Gastroesophageal sphincter (tissue), 4 donors: ENCODE measurements at regions not wholly inside any gene's neighbourhood (a gene's known extent, or its start where the extent isn't known, plus 50 kb on each side); places are given as distances from the start of the nearest gene placed in this dataset.

Experiments used
- ATAC-seq: fragments of 150-250 bp; one replicate; pipeline ENCODE4 v1.9.1; 2016; ENCODE audit warnings: mild to moderate bottlenecking, moderate library complexity
- H3K27ac ChIP-seq, 4 donors: fragments of 200-600 bp; sonication (generic) in 3 of 4; 1 replicate in 3 of 4; 2 replicates in 1 of 4; pipeline ENCODE4 v1.5.1; 2016 to 2019
- H3K27me3 ChIP-seq: fragments of 200-600 bp; sonication (generic); one replicate; pipeline ENCODE4 v1.5.1; 2019
- H3K36me3 ChIP-seq, 2 donors: fragments of 200-600 bp; sonication (generic); one replicate each; pipeline ENCODE4 v1.5.1; 2019; ENCODE audit warnings: control low read depth in 1 of 2
- H3K4me1 ChIP-seq, 3 donors: fragments of 200-600 bp; sonication (generic); 1 replicate in 2 of 3; 2 replicates in 1 of 3; pipeline ENCODE4 v1.5.1; 2016 to 2019; ENCODE audit warnings: control low read depth in 2 of 3
- H3K4me3 ChIP-seq, 2 donors: fragments of 200-600 bp; sonication (generic); one replicate each; pipeline ENCODE4 v1.5.1; 2019; ENCODE audit warnings: mild to moderate bottlenecking in 1 of 2, moderate library complexity in 1 of 2
- H3K9me3 ChIP-seq, 3 donors: fragments of 200-600 bp; sonication (generic); one replicate each; pipeline ENCODE4 v1.5.1; 2017 to 2019; ENCODE audit warnings: control low read depth in 2 of 3
- CTCF ChIP-seq, 4 experiments: fragments of 200-600 bp in 2 of 4; fragments of 450-650 bp in 2 of 4; sonication (generic) in 1 of 4; IDR thresholded peaks; one replicate each; pipeline ENCODE4 v1.5.1; 2017 to 2019; ENCODE audit warnings: antibody characterized with exemption in 4 of 4, mild to moderate bottlenecking in 2 of 4, moderate library complexity in 2 of 4
- EP300 ChIP-seq: sonication (generic); formaldehyde crosslinking; IDR thresholded peaks from one replicate; pipeline ENCODE4 v1.6.1; 2017; ENCODE audit warnings: antibody characterized with exemption, mild to moderate bottlenecking
- POLR2A ChIP-seq, 2 donors: fragments of 450-650 bp; IDR thresholded peaks; one replicate each; pipeline ENCODE4 v1.6.1; 2017; ENCODE audit warnings: antibody characterized with exemption in 2 of 2, mild to moderate bottlenecking in 2 of 2, moderate library complexity in 1 of 2
- POLR2AphosphoS5 ChIP-seq: sonication (generic); formaldehyde crosslinking; IDR thresholded peaks from one replicate; pipeline ENCODE4 v1.6.1; 2017; ENCODE audit warnings: antibody characterized with exemption
- WGBS, 2 donors: methylation state at CpG; one replicate each; pipeline ENCODE4 v1.1.5; 2018; ENCODE audit warnings: low coverage in 1 of 2; 5-methylcytosine and 5-hydroxymethylcytosine counted together

DNA sequence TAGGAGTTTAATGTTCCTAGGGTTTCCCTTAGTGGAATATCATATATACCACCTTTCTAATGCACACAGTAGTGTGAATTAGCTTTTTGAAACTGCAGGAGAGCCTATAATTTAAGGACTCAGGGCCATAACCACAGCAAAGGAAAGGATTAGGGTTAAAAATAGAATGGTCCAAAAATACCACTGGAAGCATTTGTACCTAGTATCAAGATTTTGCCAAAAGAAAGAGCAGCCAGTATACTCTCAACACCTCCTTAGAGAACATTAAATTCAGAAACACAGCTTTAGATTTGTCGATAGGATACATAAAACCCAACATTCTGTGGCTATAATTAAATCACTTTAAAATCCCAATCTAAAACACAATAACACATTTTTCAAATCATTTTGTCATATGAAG lies 634.9 kb downstream of the EPHA4 start:
- H3K36me3 ChIP-seq, result no peaks in the 10 kb centered on the region
- no peak overlapping the region for H3K27ac ChIP-seq
- ATAC-seq, result no peak
- H3K27me3 ChIP-seq, result no peaks in the 10 kb centered on the region
- H3K4me1 ChIP-seq, result peaks cover 0 to 14% (median 3%) of the 10 kb centered on the region in 3 donors
- no peaks in the 10 kb centered on the region for H3K9me3 ChIP-seq
- 20 to 30% methylated on average over 1 of the region's 1 CpG for WGBS, 2 donors
- TF ChIP-seq CTCF (IDR thresholded peaks at IDR 0.05), result no peak
- H3K4me3 ChIP-seq, result no peak overlapping the region

GRCh38 chr2:220940646-220941045 lies 631.5 kb downstream of the EPHA4 start:
- ATAC-seq, result no peak
- H3K4me3 ChIP-seq, result no peak overlapping the region
- WGBS, 2 donors, result 93% methylated on average over 3 to 5 of the region's 11 CpGs
- H3K27ac ChIP-seq, result no peak overlapping the region
- TF ChIP-seq CTCF (IDR thresholded peaks at IDR 0.05) (no peak), EP300 (no peak), POLR2A (IDR thresholded peaks at IDR 0.05) (no peak)
- no peaks in the 10 kb centered on the region for H3K36me3 ChIP-seq
- H3K9me3 ChIP-seq, result no peaks in the 10 kb centered on the region
- H3K27me3 ChIP-seq, result no peaks in the 10 kb centered on the region
- peaks cover 0 to 14% (median 3%) of the 10 kb centered on the region in 3 donors for H3K4me1 ChIP-seq

DNA sequence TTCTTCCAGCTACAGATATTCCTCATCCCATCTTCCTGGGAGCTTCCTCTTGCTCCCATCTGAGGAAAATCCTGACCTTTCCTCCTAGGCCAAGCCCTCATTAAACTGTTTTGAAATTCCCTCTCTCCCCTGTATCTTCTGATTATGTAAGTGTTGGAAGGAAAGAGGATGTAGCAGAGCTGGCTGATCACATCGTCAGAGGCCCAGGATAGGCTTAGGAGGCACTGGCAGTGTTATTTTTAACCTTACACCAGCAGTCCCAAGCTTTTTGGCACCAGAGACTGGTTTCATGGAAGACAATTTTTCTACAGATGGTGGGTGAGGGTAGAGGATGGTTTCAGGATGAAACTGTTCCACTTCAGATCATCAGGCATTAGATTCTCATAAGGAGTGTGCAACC lies 630.4 kb downstream of the EPHA4 start:
- 25% methylated on average over 1 of the region's 1 CpG; no CpG with 5 or more reads in 1 of the 2 donors for WGBS, 2 donors
- TF ChIP-seq CTCF (IDR thresholded peaks at IDR 0.05) (no peak), POLR2AphosphoS5 (no peak), EP300 (no peak), POLR2A (IDR thresholded peaks at IDR 0.05) (no peak)
- H3K36me3 ChIP-seq, result no peaks in the 10 kb centered on the region
- H3K27me3 ChIP-seq, result no peaks in the 10 kb centered on the region
- no peak for ATAC-seq
- H3K27ac ChIP-seq, result no peak overlapping the region
- H3K4me3 ChIP-seq, result no peak overlapping the region
- H3K4me1 ChIP-seq, result peaks cover 0 to 9% (median 3%) of the 10 kb centered on the region in 3 donors
- no peaks in the 10 kb centered on the region for H3K9me3 ChIP-seq

GRCh38 chr2:220946552-220946951 lies 625.6 kb downstream of the EPHA4 start:
- Histone ChIP-seq H3K9me3 (no peaks in the 10 kb centered on the region), H3K27me3 (no peaks in the 10 kb centered on the region), H3K27ac (no peak overlapping the region), H3K36me3 (no peaks in the 10 kb centered on the region), H3K4me3 (no peak overlapping the region), H3K4me1 (no peaks in the 10 kb centered on the region)
- 43 to 78% methylated on average over 1 of the region's 1 CpG for WGBS, 2 donors
- TF ChIP-seq POLR2AphosphoS5 (no peak), POLR2A (IDR thresholded peaks at IDR 0.05) (no peak), EP300 (no peak), CTCF (IDR thresholded peaks at IDR 0.05) (no peak)
- no peak for ATAC-seq

GRCh38 chr2:220948579-220948978 lies 623.5 kb downstream of the EPHA4 start:
- TF ChIP-seq EP300, result no peak
- no peak for TF ChIP-seq CTCF (IDR thresholded peaks at IDR 0.05)
- TF ChIP-seq POLR2AphosphoS5, result no peak
- TF ChIP-seq POLR2A (IDR thresholded peaks at IDR 0.05), result no peak
- Histone ChIP-seq H3K9me3 (no peaks in the 10 kb centered on the region), H3K4me1 (no peaks in the 10 kb centered on the region), H3K27ac (no peak overlapping the region), H3K4me3 (no peak overlapping the region), H3K36me3 (no peaks in the 10 kb centered on the region), H3K27me3 (no peaks in the 10 kb centered on the region)
- ATAC-seq, result no peak
- WGBS, 2 donors, result 93 to 98% methylated on average over 4 of the region's 4 CpGs
